Activated T-cell treated with anti-CD3 and anti-CD28 coated beads for 1 hour (primary cell): ENCODE measurements at regions not wholly inside any gene's neighbourhood (a gene's known extent, or its start where the extent isn't known, plus 50 kb on each side); places are given as distances from the start of the nearest gene placed in this dataset.
"Not testable (repeated sequence)": the region's sequence is repeated elsewhere in the genome, so short reads cannot be mapped to it uniquely, and the experiment has no call there.

Source experiments
- DNase-seq: peaks from one replicate; pipeline ENCODE4 v3.0.0-alpha.2; 2020; ENCODE audit warnings: low read depth

GRCh38 chr5:110248921-110249320 lies 477.6 kb downstream of the TMEM232 start:
- DNase-seq, result no peak

DNA sequence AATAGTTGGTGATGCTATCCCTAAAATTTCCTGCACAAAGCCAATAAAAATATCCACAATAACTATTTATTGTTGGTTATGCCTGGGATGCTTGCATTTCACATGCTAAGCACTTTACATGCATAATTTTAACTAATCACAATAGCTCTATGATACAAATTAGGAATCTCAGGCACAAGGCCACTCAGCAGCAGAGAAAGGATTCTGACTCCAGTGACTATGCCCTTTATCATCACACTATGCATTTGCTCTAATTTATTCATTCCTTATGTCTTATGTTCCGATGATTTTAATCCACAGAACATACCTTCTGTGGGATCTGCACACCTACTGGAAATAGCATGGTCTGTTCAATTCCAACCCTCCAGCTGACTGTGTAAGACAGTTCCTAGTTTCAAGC lies 476.1 kb downstream of the TMEM232 start:
- DNase-seq, result no peak

- no peak for DNase-seq
These were observed 475.7 kb downstream of the TMEM232 start for GRCh38 chr5:110250755-110251154.

DNA sequence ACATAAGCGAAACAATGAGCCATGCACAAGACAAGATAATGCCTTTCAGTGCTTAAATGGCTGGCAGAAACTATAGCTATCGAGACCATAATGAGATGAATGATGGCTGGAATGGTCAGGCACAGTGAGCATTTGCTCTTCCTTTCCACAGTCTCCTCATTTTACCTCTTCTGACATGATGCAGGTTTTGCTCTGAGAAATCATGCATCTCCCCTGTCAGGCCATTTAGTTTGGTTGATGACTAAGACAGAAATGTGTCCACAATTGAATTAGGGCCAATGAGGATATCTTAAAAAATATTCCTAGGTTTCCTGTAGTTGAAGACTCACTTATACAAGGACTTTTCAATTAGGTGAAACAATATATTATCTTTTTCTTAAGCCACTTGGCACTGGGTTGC lies 475.1 kb downstream of the TMEM232 start:
- no peak for DNase-seq

- no peak for DNase-seq
These were observed 471.3 kb downstream of the TMEM232 start for GRCh38 chr5:110255194-110255593.

- no peak for DNase-seq
These were observed 470.2 kb downstream of the TMEM232 start for GRCh38 chr5:110256298-110256697.

DNA sequence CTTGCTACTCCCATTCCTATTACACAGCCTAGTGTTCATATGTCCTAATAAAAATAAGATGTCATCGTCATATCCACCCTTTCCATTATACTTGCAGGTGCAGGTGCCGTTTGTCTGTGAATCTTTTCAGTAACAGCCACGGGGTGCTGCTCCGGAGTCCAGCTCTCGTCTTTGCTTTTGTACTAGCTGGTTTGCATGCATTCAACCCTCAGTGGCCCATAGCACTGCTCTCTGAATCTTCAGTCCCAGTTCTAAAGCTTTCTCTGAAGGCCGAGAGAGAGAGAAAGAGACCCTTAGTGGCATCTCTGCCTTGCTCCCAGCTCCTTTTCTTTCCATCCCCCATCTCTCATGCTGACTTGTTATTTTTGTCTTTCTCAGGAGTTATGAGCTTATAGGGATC lies 468.5 kb downstream of the TMEM232 start:
- no peak for DNase-seq

DNA sequence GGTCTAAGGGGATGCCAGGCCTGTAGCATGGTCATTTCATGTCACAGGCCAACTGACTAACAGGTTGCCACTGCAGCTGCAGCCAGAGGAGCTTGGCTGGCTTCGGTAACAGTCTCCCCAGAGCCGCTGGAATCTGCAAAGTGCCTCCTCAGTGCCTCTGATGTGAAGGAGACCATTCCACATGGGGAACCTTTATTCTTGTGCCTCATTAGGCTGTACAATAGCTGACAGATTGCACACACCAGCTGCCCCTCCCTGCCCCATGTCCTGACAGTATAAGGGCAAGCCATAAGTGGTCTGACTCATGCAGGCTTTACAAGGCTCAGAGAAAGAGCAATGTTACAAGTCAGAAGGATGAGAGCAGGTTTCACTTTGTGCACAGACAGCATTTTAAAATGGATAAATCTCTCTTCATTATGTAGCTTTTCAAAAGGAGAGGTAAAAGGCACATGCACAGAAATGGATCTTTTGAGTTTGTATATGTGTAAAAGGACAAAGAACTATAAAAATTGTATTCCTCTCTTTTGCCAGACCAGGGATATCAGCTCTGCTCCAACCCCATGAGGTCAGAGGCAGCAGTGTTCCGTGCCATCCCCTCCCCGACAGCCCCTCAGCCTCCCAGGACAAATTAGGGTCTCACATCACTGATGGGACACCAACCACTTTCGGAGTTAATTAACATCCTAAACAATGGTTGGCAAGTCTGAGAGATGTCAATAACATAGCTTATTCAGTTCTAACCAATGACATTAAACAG lies 467.8 kb downstream of the TMEM232 start:
- no peak for DNase-seq

- no peak for DNase-seq
These were observed 463.7 kb downstream of the TMEM232 start for GRCh38 chr5:110262749-110263148.

- DNase-seq, result no peak
These were observed 461.8 kb downstream of the TMEM232 start for GRCh38 chr5:110264661-110265060.

GRCh38 chr5:110265162-110265561 lies 461.3 kb downstream of the TMEM232 start:
- no peak for DNase-seq

DNA sequence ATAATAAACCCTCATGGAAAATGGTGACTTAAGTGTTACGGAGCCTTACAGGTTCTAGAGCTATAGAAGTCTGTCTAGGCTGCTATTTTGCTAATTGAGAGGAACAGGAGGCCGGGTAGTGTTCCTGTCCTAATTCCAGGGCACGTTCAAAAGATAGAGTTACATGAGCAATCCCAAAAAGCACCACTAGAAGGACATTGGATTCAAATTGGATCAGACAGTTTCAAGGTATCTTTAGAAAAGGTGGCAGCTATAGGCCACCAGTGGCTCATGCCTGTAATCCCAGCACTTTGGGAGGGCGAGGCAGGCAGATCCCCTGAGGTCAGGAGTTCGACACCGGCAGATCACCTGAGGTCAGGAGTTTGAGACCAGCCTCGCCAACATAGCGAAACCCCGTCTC lies 458.8 kb downstream of the TMEM232 start:
- DNase-seq, result no peak

- DNase-seq, result no peak
These were observed 458.2 kb downstream of the TMEM232 start for GRCh38 chr5:110268283-110268682.

- DNase-seq, result no peak
These were observed 457.5 kb downstream of the TMEM232 start for GRCh38 chr5:110268985-110269384.

- no peak for DNase-seq
These were observed 456.9 kb downstream of the TMEM232 start for GRCh38 chr5:110269478-110270142.

GRCh38 chr5:110275878-110276277 lies 450.6 kb downstream of the TMEM232 start:
- no peak for DNase-seq

DNA sequence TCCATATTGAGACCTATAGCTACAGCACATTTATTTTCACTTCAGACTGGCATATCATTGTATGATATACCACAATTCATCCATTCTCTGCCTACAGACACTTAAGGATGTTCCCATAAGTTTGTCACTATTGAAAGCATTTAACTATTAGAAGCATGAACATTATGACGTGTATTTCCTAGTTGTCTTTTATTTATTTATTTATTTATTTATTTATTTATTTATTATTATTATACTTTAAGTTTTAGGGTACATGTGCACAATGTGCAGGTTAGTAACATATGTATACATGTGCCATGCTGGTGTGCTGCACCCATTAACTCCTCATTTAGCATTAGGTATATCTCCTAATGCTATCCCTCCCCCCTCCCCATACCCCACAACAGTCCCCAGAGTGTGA lies 448.0 kb downstream of the TMEM232 start:
- DNase-seq, result not testable (repeated sequence)

DNA sequence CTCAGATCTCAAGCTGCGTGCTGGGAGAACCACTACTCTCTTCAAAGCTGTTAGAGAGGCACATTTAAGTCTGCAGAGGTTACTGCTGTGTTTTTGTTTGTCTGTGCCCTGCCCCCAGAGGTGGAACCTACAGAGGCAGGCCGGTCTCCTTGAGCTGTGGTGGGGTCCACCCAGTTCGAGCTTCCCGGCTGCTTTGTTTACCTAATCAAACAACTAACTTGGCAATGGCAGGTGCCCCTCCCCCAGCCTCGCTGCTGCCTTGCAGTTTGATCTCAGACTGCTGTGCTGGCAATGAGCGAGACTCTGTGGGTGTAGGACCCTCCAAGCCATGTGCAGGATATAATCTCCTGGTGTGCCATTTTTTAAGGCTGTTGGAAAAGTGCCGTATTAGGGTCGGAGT lies 442.4 kb downstream of the TMEM232 start:
- DNase-seq, result not testable (repeated sequence)

DNA sequence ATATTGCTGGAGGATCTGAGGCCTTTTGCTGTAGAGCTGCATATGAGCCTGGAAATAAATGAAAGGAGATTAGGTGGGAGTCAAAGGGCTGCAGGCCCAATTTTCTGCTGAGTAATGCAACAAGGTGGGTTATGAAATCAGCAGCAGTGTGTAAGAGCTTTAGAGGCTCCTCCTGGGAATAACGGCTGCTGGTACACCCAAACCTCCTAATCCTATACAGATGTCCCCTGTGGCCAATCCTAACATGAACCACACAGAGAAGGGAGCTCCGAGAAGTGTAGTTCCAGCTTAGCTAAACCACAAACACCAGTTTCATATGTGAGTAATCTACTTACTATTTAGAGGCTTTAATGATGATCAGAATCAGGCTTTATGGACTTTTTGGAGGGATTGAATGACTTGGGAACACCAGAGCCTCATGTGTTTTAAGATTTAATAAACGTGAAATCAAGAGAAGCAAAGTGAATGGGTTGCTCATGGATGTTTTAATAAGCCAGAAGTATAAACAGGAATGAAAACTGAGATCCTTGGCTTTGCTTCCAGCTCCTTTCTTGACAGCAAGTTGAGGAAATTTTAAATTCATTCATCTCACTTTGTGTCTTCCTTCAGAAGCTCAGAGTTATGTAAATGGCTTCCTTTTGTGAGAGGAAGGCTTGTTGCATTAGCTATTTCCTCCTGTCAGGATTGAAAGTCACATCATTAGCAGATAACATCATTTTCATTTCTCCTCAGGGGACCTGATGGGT lies 437.5 kb downstream of the TMEM232 start:
- DNase-seq, result no peak

DNA sequence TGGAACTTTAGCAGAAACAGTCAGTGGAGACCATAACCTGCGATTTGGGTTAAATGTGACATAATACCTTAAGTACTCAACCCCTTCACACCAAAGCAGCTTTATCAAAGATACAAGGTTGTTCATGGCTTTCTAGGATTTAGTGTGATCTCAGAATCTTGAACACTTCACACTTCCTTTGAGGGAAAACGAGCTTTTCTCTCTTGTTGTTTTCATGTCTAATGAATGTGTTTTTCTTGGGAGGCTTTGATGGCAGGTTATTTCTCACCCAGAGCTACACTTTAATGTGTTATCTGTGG lies 437.0 kb downstream of the TMEM232 start:
- DNase-seq, result no peak

DNA sequence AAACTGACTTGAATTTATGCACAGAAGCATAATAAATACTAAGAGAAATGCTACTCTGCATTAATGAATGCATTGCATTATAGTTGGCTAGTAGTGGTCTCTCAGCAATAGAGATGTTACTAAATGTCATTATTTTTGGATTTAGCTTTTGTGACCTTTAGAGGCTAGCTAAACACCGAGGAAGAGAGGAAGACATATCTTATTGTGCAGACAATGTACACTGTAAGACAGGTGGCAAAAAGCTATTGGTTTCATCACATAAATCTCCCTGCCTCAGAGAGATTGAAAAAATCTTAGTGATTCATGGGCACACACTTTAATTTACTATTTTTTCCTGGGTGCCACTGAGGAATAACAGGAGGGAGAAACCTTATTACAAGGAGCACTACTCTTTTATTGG lies 435.9 kb downstream of the TMEM232 start:
- no peak for DNase-seq

- no peak for DNase-seq
These were observed 432.2 kb downstream of the TMEM232 start for GRCh38 chr5:110294281-110294680.

DNA sequence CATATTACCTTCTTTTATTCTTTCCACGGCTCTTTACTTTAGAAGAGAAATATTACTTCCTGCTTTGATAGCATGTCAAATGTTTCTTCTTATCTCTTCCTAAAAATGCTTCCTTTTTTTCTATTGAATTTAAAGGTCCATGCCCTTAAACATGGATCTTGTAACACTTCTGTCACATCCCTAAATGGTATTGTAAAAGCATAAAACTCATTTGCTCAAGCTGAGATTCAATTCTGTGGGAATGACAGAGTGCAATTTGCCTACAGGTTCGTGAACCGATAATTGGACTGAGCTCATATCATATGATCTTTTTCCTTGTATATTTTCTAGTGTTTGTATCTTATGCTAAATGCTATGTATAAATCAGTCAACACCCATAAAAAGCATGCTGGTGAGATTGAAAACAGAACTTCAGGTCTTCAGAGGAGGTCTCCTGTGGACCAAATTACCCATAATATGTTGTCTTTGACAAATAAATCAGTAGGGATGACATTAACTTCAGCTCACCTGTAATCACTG lies 429.3 kb downstream of the TMEM232 start:
- DNase-seq, result no peak
